H9 (cell line): ENCODE measurements at regions not wholly inside any gene's neighbourhood (a gene's known extent, or its start where the extent isn't known, plus 50 kb on each side); places are given as distances from the start of the nearest gene placed in this dataset.

Experiments used
- DNase-seq: peaks from one replicate; pipeline ENCODE4 v3.0.0-alpha.2; 2017
- H2AFZ ChIP-seq: one replicate; pipeline ENCODE4 v1.6.1; 2013; ENCODE audit warnings: mild to moderate bottlenecking, low read length, control low read depth, moderate library complexity
- H2AK5ac ChIP-seq: 2 replicates; pipeline ENCODE4 v1.6.1; 2013; ENCODE audit warnings: low read length, control low read depth, mixed read lengths; ENCODE audit not compliant: insufficient read length
- H2BK120ac ChIP-seq: one replicate; pipeline ENCODE4 v1.6.1; 2013; ENCODE audit warnings: low read depth, mild to moderate bottlenecking, low read length, control low read depth, inconsistent platforms; ENCODE audit not compliant: poor library complexity, severe bottlenecking
- H2BK12ac ChIP-seq: 2 replicates; pipeline ENCODE4 v1.6.1; 2013; ENCODE audit warnings: low read length, control low read depth, mixed read lengths, low read depth; ENCODE audit not compliant: insufficient read length
- H2BK15ac ChIP-seq: 2 replicates; pipeline ENCODE4 v1.6.1; 2013; ENCODE audit warnings: low read depth, low read length, control low read depth
- H2BK20ac ChIP-seq: one replicate; pipeline ENCODE4 v1.6.1; 2013; ENCODE audit warnings: low read depth, mild to moderate bottlenecking, low read length, control low read depth, inconsistent platforms; ENCODE audit not compliant: poor library complexity, severe bottlenecking
- H2BK5ac ChIP-seq: 2 replicates; pipeline ENCODE4 v1.6.1; 2013; ENCODE audit warnings: low read length, control low read depth, mixed read lengths; ENCODE audit not compliant: insufficient read length
- H3K14ac ChIP-seq: 2 replicates; pipeline ENCODE4 v1.6.1; 2013; ENCODE audit warnings: low read length, control low read depth; ENCODE audit not compliant: insufficient read depth
- H3K18ac ChIP-seq: 2 replicates; pipeline ENCODE4 v1.6.1; 2013; ENCODE audit warnings: low read depth, mild to moderate bottlenecking, mixed read lengths, low read length, control low read depth; ENCODE audit not compliant: insufficient read length
- H3K23ac ChIP-seq: 2 replicates; pipeline ENCODE4 v1.6.1; 2013; ENCODE audit warnings: low read length, control low read depth, mixed read lengths, low read depth; ENCODE audit not compliant: insufficient read length
- H3K23me2 ChIP-seq: 2 replicates; pipeline ENCODE4 v1.6.1; 2013; ENCODE audit warnings: low read depth, mild to moderate bottlenecking, mixed read lengths, low read length, control low read depth; ENCODE audit not compliant: insufficient read length, poor library complexity, severe bottlenecking
- H3K27ac ChIP-seq: 2 replicates; pipeline ENCODE4 v1.5.1; 2013; ENCODE audit warnings: low read length, control low read depth, mixed read lengths, low read depth; ENCODE audit not compliant: insufficient read length
- H3K27me3 ChIP-seq: 2 replicates; pipeline ENCODE4 v1.6.1; 2013; ENCODE audit warnings: low read length, control low read depth, inconsistent platforms; ENCODE audit not compliant: insufficient read depth
- H3K4ac ChIP-seq: 2 replicates; pipeline ENCODE4 v1.6.1; 2013; ENCODE audit warnings: low read depth, mild to moderate bottlenecking, control low read depth, inconsistent platforms, low read length, moderate library complexity
- H3K4me1 ChIP-seq: 2 replicates; pipeline ENCODE4 v1.6.1; 2013; ENCODE audit warnings: low read length, control low read depth, inconsistent platforms; ENCODE audit not compliant: insufficient read depth
- H3K4me2 ChIP-seq: 2 replicates; pipeline ENCODE4 v1.6.1; 2013; ENCODE audit warnings: low read length, control low read depth, mixed read lengths; ENCODE audit not compliant: insufficient read length, insufficient read depth
- H3K56ac ChIP-seq: 2 replicates; pipeline ENCODE4 v1.6.1; 2013; ENCODE audit warnings: low read depth, mild to moderate bottlenecking, mixed read lengths, low read length, control low read depth; ENCODE audit not compliant: insufficient read length
- H3K79me1 ChIP-seq: 2 replicates; pipeline ENCODE4 v1.6.1; 2013; ENCODE audit warnings: low read depth, mild to moderate bottlenecking, moderate library complexity, low read length, control low read depth, inconsistent platforms; ENCODE audit not compliant: insufficient read depth, poor library complexity, severe bottlenecking
- H3K79me2 ChIP-seq: 2 replicates; pipeline ENCODE4 v1.6.1; 2013; ENCODE audit warnings: low read length, control low read depth, inconsistent platforms; ENCODE audit not compliant: insufficient read depth
- H3K9ac ChIP-seq: 2 replicates; pipeline ENCODE4 v1.6.1; 2013; ENCODE audit warnings: low read length, control low read depth, mixed read lengths; ENCODE audit not compliant: insufficient read length; ENCODE audit errors: extremely low read depth
- H3K9me3 ChIP-seq: one replicate; pipeline ENCODE4 v1.6.1; 2013; ENCODE audit warnings: low read depth, low read length, inconsistent platforms; ENCODE audit not compliant: control insufficient read depth
- H3T11ph ChIP-seq: one replicate; pipeline ENCODE4 v1.6.1; 2013; ENCODE audit warnings: mild to moderate bottlenecking, low read length, control low read depth, inconsistent platforms
- H4K20me1 ChIP-seq: one replicate; pipeline ENCODE4 v1.6.1; 2013; ENCODE audit not compliant: control insufficient read depth, insufficient read length, insufficient read depth
- H4K5ac ChIP-seq: 2 replicates; pipeline ENCODE4 v1.6.1; 2013; ENCODE audit warnings: low read depth, mild to moderate bottlenecking, mixed read lengths, low read length, control low read depth; ENCODE audit not compliant: insufficient read length
- H4K8ac ChIP-seq: replicated peaks from 2 replicates; pipeline ENCODE4 v1.6.1; 2013; ENCODE audit warnings: low read length, control low read depth, mixed read lengths, low read depth; ENCODE audit not compliant: insufficient read length
- H4K91ac ChIP-seq: 2 replicates; pipeline ENCODE4 v1.6.1; 2013; ENCODE audit warnings: low read depth, mild to moderate bottlenecking, moderate library complexity, mixed read lengths, low read length, control low read depth; ENCODE audit not compliant: insufficient read length
- H3K27ac Mint-ChIP-seq, 3 experiments: 2 replicates in 2 of 3; 3 replicates in 1 of 3; pipeline ENCODE4 v1.8.0; 2020 to 2021; ENCODE audit warnings: mixed read lengths in 3 of 3, mild to moderate bottlenecking in 1 of 3, moderate library complexity in 1 of 3
- H3K27me3 Mint-ChIP-seq: 2 replicates; pipeline ENCODE4 v1.8.0; 2021; ENCODE audit warnings: low read depth, mild to moderate bottlenecking, moderate library complexity, mixed read lengths
- H3K36me3 Mint-ChIP-seq, 3 experiments: 2 replicates in 2 of 3; 3 replicates in 1 of 3; pipeline ENCODE4 v1.8.0; 2020 to 2021; ENCODE audit warnings: low read depth in 3 of 3, mixed read lengths in 3 of 3; ENCODE audit not compliant: insufficient read depth in 1 of 3
- H3K4me1 Mint-ChIP-seq, 2 experiments: 2 replicates each; pipeline ENCODE4 v1.8.0; 2020; ENCODE audit warnings: mixed read lengths in 2 of 2
- H3K4me3 Mint-ChIP-seq, 2 experiments: 2 replicates in 1 of 2; 3 replicates in 1 of 2; pipeline ENCODE4 v1.8.0; 2020 to 2021; ENCODE audit warnings: mild to moderate bottlenecking in 2 of 2, mixed read lengths in 2 of 2, moderate library complexity in 1 of 2
- H3K9me3 Mint-ChIP-seq, 2 experiments: 2 replicates in 1 of 2; 3 replicates in 1 of 2; pipeline ENCODE4 v1.8.0; 2020; ENCODE audit warnings: mild to moderate bottlenecking in 2 of 2, mixed read lengths in 2 of 2, moderate library complexity in 1 of 2
- CTCF ChIP-seq: fragments of 200-600 bp; sonication (generic); conservative IDR thresholded peaks from 3 replicates; pipeline ENCODE4 v1.8.0; 2021; ENCODE audit warnings: antibody characterized with exemption, mild to moderate bottlenecking
- WGBS: extraction: QIAGEN DNeasy Blood & Tissue Kit; methylation state at CpG from one replicate; pipeline ENCODE4 v1.1.7; 2013; ENCODE audit warnings: missing lambda C conversion rate, low lambda C conversion rate, mixed read lengths; ENCODE audit not compliant: insufficient read length; ENCODE audit errors: extremely low coverage; 5-methylcytosine and 5-hydroxymethylcytosine counted together

DNA sequence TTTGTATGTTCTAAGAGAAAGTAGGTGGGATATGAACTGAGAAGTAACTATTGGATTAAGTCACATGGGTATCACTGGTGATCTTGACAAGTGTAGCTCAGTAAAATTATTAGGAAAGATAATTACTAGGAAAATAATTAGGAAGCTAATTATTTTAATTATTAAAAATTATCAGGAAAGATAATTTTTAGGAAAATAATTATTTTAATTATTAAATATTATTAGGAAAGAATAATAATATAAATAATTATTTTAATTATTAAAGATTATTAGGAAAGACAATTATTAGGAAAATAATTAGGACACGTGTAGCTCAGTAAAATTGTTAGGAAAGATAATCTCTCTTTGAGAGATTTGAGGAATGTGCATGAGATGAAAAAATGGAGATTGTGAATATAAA is 623.4 kb upstream of the PIK3C3 start:
- H2BK15ac ChIP-seq, result no peak overlapping the region
- H3T11ph ChIP-seq, result no peak overlapping the region
- H3K36me3 Mint-ChIP-seq, result peaks cover 11 to 24% (median 17%) of the 10 kb centered on the region in 3 experiments
- no peak overlapping the region for H2AK5ac ChIP-seq
- H4K91ac ChIP-seq, result no peak overlapping the region
- H2AFZ ChIP-seq, result no peak overlapping the region
- no peaks in the 10 kb centered on the region for H3K79me2 ChIP-seq
- no peak overlapping the region for H2BK120ac ChIP-seq
- no peak overlapping the region for H3K4ac ChIP-seq
- H3K4me2 ChIP-seq, result no peak overlapping the region
- DNase-seq, result no peak
- peaks cover 6% of the 10 kb centered on the region for H3K9me3 ChIP-seq
- no peak overlapping the region for H2BK20ac ChIP-seq
- H3K4me1 Mint-ChIP-seq, result peaks cover 2 to 6% of the 10 kb centered on the region in 2 experiments
- H4K8ac ChIP-seq, result no peak overlapping the region
- H3K14ac ChIP-seq, result no peak overlapping the region
- no peaks in the 10 kb centered on the region for H3K79me1 ChIP-seq
- no peak overlapping the region for H2BK12ac ChIP-seq
- H3K27me3 ChIP-seq, result no peaks in the 10 kb centered on the region
- no peak for TF ChIP-seq CTCF
- no peak overlapping the region for H3K23ac ChIP-seq
- H3K9me3 Mint-ChIP-seq, result peaks cover 13 to 15% of the 10 kb centered on the region in 2 experiments
- H3K27ac Mint-ChIP-seq, result no peak overlapping the region
- no peak overlapping the region for H2BK5ac ChIP-seq
- H4K5ac ChIP-seq, result no peak overlapping the region
- no peak overlapping the region for H3K56ac ChIP-seq
- no peak overlapping the region for H3K18ac ChIP-seq
- no peak overlapping the region for H3K4me3 Mint-ChIP-seq
- no peak overlapping the region for H3K27ac ChIP-seq
- no peaks in the 10 kb centered on the region for H4K20me1 ChIP-seq
- no peak overlapping the region for H3K9ac ChIP-seq
- 100% methylated on average over 1 of the region's 1 CpG for WGBS
- no peaks in the 10 kb centered on the region for H3K23me2 ChIP-seq
- no peaks in the 10 kb centered on the region for H3K4me1 ChIP-seq
- no peaks in the 10 kb centered on the region; the same call in 1 of the 2 replicates for H3K27me3 Mint-ChIP-seq
